Gastroesophageal sphincter (tissue), 3 donors: ENCODE measurements at regions not wholly inside any gene's neighbourhood (a gene's known extent, or its start where the extent isn't known, plus 50 kb on each side); places are given as distances from the start of the nearest gene placed in this dataset.

Source experiments
- CTCF ChIP-seq, 4 experiments: fragments of 200-600 bp in 2 of 4; fragments of 450-650 bp in 2 of 4; sonication (generic) in 1 of 4; IDR thresholded peaks; one replicate each; pipeline ENCODE4 v1.5.1; 2017 to 2019; ENCODE audit warnings: antibody characterized with exemption in 4 of 4, mild to moderate bottlenecking in 2 of 4, moderate library complexity in 2 of 4
- EP300 ChIP-seq: sonication (generic); formaldehyde crosslinking; IDR thresholded peaks from one replicate; pipeline ENCODE4 v1.6.1; 2017; ENCODE audit warnings: antibody characterized with exemption, mild to moderate bottlenecking
- POLR2A ChIP-seq, 2 donors: fragments of 450-650 bp; IDR thresholded peaks; one replicate each; pipeline ENCODE4 v1.6.1; 2017; ENCODE audit warnings: antibody characterized with exemption in 2 of 2, mild to moderate bottlenecking in 2 of 2, moderate library complexity in 1 of 2
- POLR2AphosphoS5 ChIP-seq: sonication (generic); formaldehyde crosslinking; IDR thresholded peaks from one replicate; pipeline ENCODE4 v1.6.1; 2017; ENCODE audit warnings: antibody characterized with exemption

GRCh38 chr6:100185615-100186014, 191.6 kb upstream of the MCHR2 start:
- TF ChIP-seq EP300 (no peak), CTCF (IDR thresholded peaks at IDR 0.05) (no peak), POLR2A (IDR thresholded peaks at IDR 0.05) (no peak), POLR2AphosphoS5 (no peak)
